ENCODE measurements at regions not wholly inside any gene's neighbourhood (a gene's known extent, or its start where the extent isn't known, plus 50 kb on each side); places are given as distances from the start of the nearest gene placed in this dataset.

GRCh38 chr21:41664881-41665765, 101.7 kb downstream of the RIPK4 start:
- H3K9me3 Mint-ChIP-seq: no peaks in the 10 kb centered on the region
- H3K4me1 Mint-ChIP-seq: no peaks in the 10 kb centered on the region
- H3K27ac Mint-ChIP-seq: peak overlapping the region in 1 of 2 donors; percentile 71
- peaks cover 10% of the 10 kb centered on the region for H3K27me3 Mint-ChIP-seq
- DNase-seq (no peak), ATAC-seq (no peak)
- no peak overlapping the region for H3K4me3 Mint-ChIP-seq

GRCh38 chr21:41663805-41664788, 102.8 kb downstream of the RIPK4 start:
- no peak overlapping the region for H3K4me3 Mint-ChIP-seq
- DNase-seq (no peak), ATAC-seq (no peak)
- H3K27me3 Mint-ChIP-seq: peaks cover 18% of the 10 kb centered on the region
- H3K9me3 Mint-ChIP-seq: no peaks in the 10 kb centered on the region
- H3K4me1 Mint-ChIP-seq: no peaks in the 10 kb centered on the region
- peak overlapping the region in 1 of 2 donors; percentile 74 for H3K27ac Mint-ChIP-seq

- no peaks in the 10 kb centered on the region for H3K4me1 Mint-ChIP-seq
- no peak for ATAC-seq
These were observed 104.1 kb downstream of the RIPK4 start for GRCh38 chr21:41662761-41663160.

GRCh38 chr21:41662161-41662560, 104.7 kb downstream of the RIPK4 start:
- DNase-seq: no peak
- no peaks in the 10 kb centered on the region for H3K4me1 Mint-ChIP-seq
- peaks cover 18% of the 10 kb centered on the region for H3K27me3 Mint-ChIP-seq

More at GRCh38 chr21:41662761-41663160, 104.1 kb downstream of the RIPK4 start:
- Mint-ChIP-seq H3K4me3 (no peak overlapping the region), H3K27ac (no peak overlapping the region), H3K9me3 (no peaks in the 10 kb centered on the region), H3K27me3 (peaks cover 18% of the 10 kb centered on the region)
- no peak for DNase-seq

GRCh38 chr21:41660748-41661147, 106.1 kb downstream of the RIPK4 start:
- no peak for ATAC-seq
- peaks cover 18% of the 10 kb centered on the region for H3K27me3 Mint-ChIP-seq
- H3K27ac Mint-ChIP-seq: no peak overlapping the region
- H3K9me3 Mint-ChIP-seq: no peaks in the 10 kb centered on the region
- no peak for DNase-seq
- H3K4me3 Mint-ChIP-seq: no peak overlapping the region
- no peaks in the 10 kb centered on the region for H3K4me1 Mint-ChIP-seq

More at GRCh38 chr21:41662161-41662560, 104.7 kb downstream of the RIPK4 start:
- ATAC-seq: no peak
- Mint-ChIP-seq H3K27ac (no peak overlapping the region), H3K4me3 (no peak overlapping the region), H3K9me3 (no peaks in the 10 kb centered on the region)

GRCh38 chr21:41659791-41660560, 106.9 kb downstream of the RIPK4 start:
- DNase-seq (no peak), ATAC-seq (no peak)
- peaks cover 18% of the 10 kb centered on the region for H3K27me3 Mint-ChIP-seq
- H3K4me1 Mint-ChIP-seq: no peaks in the 10 kb centered on the region
- H3K4me3 Mint-ChIP-seq: no peak overlapping the region
- H3K9me3 Mint-ChIP-seq: no peaks in the 10 kb centered on the region
- no peak overlapping the region for H3K27ac Mint-ChIP-seq

- DNase-seq (no peak), ATAC-seq (no peak)
- Mint-ChIP-seq H3K27ac (no peak overlapping the region), H3K4me1 (no peaks in the 10 kb centered on the region), H3K27me3 (peaks cover 15% of the 10 kb centered on the region), H3K9me3 (no peaks in the 10 kb centered on the region), H3K4me3 (no peak overlapping the region)
These were observed 109.8 kb downstream of the RIPK4 start for GRCh38 chr21:41656946-41657525.

- no peak for ATAC-seq
- Mint-ChIP-seq H3K4me3 (no peak overlapping the region), H3K27ac (no peak overlapping the region), H3K9me3 (no peaks in the 10 kb centered on the region), H3K27me3 (peaks cover 15% of the 10 kb centered on the region), H3K4me1 (no peaks in the 10 kb centered on the region)
- no peak for DNase-seq
These were observed 111.6 kb downstream of the RIPK4 start for GRCh38 chr21:41655259-41655658.

- H3K9me3 Mint-ChIP-seq: no peaks in the 10 kb centered on the region
- ATAC-seq (no peak), DNase-seq (no peak)
- H3K27ac Mint-ChIP-seq: peak overlapping the region in 1 of 2 donors; percentile 50
- peaks cover 7% of the 10 kb centered on the region for H3K27me3 Mint-ChIP-seq
- H3K4me1 Mint-ChIP-seq: no peaks in the 10 kb centered on the region
- no peak overlapping the region for H3K4me3 Mint-ChIP-seq
These were observed 112.8 kb downstream of the RIPK4 start for GRCh38 chr21:41653954-41654491.

GRCh38 chr21:41653243-41653953, 113.5 kb downstream of the RIPK4 start:
- ATAC-seq (no peak), DNase-seq (no peak)
- Mint-ChIP-seq H3K27me3 (peaks cover 7% of the 10 kb centered on the region), H3K9me3 (no peaks in the 10 kb centered on the region), H3K4me3 (no peak overlapping the region), H3K27ac (no peak overlapping the region), H3K4me1 (no peaks in the 10 kb centered on the region)

- no peak overlapping the region for H3K27ac Mint-ChIP-seq
- H3K4me3 Mint-ChIP-seq: no peak overlapping the region
- no peaks in the 10 kb centered on the region for H3K9me3 Mint-ChIP-seq
- H3K4me1 Mint-ChIP-seq: no peaks in the 10 kb centered on the region
- ATAC-seq (no peak), DNase-seq (no peak)
- peaks cover 7% of the 10 kb centered on the region for H3K27me3 Mint-ChIP-seq
These were observed 115.0 kb downstream of the RIPK4 start for GRCh38 chr21:41651830-41652229.

- H3K9me3 Mint-ChIP-seq: no peaks in the 10 kb centered on the region
- H3K27me3 Mint-ChIP-seq: peaks cover 7% of the 10 kb centered on the region
- no peak overlapping the region for H3K27ac Mint-ChIP-seq
- H3K4me3 Mint-ChIP-seq: no peak overlapping the region
- ATAC-seq: no peak
- DNase-seq: no peak
- no peaks in the 10 kb centered on the region for H3K4me1 Mint-ChIP-seq
These were observed 115.4 kb downstream of the RIPK4 start for GRCh38 chr21:41651406-41651805.

- ATAC-seq (no peak), DNase-seq (no peak)
- Mint-ChIP-seq H3K27ac (no peak overlapping the region), H3K4me3 (no peak overlapping the region), H3K4me1 (no peaks in the 10 kb centered on the region), H3K9me3 (no peaks in the 10 kb centered on the region), H3K27me3 (peaks cover 7% of the 10 kb centered on the region)
These were observed 116.2 kb downstream of the RIPK4 start for GRCh38 chr21:41650526-41651145.

GRCh38 chr21:41648591-41649031, 118.2 kb downstream of the RIPK4 start:
- peak overlapping the region; percentile 4 to 27 for H3K27ac Mint-ChIP-seq
- DNase-seq: no peak

More at GRCh38 chr21:41648591-41649031, 118.2 kb downstream of the RIPK4 start:
- Mint-ChIP-seq H3K9me3 (no peaks in the 10 kb centered on the region), H3K27me3 (peaks cover 5% of the 10 kb centered on the region), H3K4me1 (no peaks in the 10 kb centered on the region), H3K4me3 (no peak overlapping the region)
- no peak for ATAC-seq

Data from stimulated activated naive CD8-positive, alpha-beta T cell treated with anti-CD3 and anti-CD28 coated beads, Interleukin-15, amount 100 ng/mL, for 72 hours (primary cell).